ENCODE measurements at regions not wholly inside any gene's neighbourhood (a gene's known extent, or its start where the extent isn't known, plus 50 kb on each side); places are given as distances from the start of the nearest gene placed in this dataset.

DNA sequence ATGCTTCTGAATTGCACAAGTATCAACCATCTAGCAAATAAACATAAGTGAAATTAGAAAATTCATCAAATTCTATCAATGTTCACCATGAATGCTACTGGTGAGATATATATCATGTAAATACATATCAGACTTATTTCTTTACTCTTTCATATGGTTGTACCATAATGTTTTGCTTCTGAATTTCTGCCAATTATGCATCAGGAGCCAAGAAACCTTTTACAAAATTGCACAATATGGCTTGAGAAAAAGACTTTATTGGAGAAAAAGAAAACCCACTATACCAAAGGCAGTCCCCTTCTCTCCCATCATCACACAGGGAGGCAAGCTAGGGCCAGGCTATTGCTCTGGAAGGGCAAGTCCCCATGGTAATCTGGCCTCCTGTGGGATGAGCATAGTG lies 402.6 kb downstream of the C6orf118 start:
- TF ChIP-seq, protein P1, sequence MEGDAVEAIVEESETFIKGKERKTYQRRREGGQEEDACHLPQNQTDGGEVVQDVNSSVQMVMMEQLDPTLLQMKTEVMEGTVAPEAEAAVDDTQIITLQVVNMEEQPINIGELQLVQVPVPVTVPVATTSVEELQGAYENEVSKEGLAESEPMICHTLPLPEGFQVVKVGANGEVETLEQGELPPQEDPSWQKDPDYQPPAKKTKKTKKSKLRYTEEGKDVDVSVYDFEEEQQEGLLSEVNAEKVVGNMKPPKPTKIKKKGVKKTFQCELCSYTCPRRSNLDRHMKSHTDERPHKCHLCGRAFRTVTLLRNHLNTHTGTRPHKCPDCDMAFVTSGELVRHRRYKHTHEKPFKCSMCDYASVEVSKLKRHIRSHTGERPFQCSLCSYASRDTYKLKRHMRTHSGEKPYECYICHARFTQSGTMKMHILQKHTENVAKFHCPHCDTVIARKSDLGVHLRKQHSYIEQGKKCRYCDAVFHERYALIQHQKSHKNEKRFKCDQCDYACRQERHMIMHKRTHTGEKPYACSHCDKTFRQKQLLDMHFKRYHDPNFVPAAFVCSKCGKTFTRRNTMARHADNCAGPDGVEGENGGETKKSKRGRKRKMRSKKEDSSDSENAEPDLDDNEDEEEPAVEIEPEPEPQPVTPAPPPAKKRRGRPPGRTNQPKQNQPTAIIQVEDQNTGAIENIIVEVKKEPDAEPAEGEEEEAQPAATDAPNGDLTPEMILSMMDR (IDR thresholded peaks at IDR 0.05; ENCODE audit: low read depth, low read length, poor library complexity, severe bottlenecking): no peak
- no peak for TF ChIP-seq EZH2phosphoT487 (IDR thresholded peaks at IDR 0.05; ENCODE audit: borderline replicate concordance, low read length)
